Mononuclear cell (primary cell): ENCODE measurements at regions not wholly inside any gene's neighbourhood (a gene's known extent, or its start where the extent isn't known, plus 50 kb on each side); places are given as distances from the start of the nearest gene placed in this dataset.
"Not testable (repeated sequence)": the region's sequence is repeated elsewhere in the genome, so short reads cannot be mapped to it uniquely, and the experiment has no call there.

Experiments used
- H3K27me3 ChIP-seq: 2 replicates; pipeline ENCODE4 v1.6.0; 2011; ENCODE audit warnings: low read length, control low read depth; ENCODE audit not compliant: insufficient read depth
- H3K4me1 ChIP-seq: 2 replicates; pipeline ENCODE4 v1.5.1; 2011; ENCODE audit warnings: mild to moderate bottlenecking, low read length, control low read depth; ENCODE audit not compliant: insufficient read depth
- H3K4me3 ChIP-seq: 2 replicates; pipeline ENCODE4 v1.5.1; 2011; ENCODE audit warnings: mild to moderate bottlenecking, low read length, moderate library complexity
- H3K9me3 ChIP-seq: 2 replicates; pipeline ENCODE4 v1.5.1; 2011; ENCODE audit warnings: low read depth, mild to moderate bottlenecking, control low read depth, low read length

DNA sequence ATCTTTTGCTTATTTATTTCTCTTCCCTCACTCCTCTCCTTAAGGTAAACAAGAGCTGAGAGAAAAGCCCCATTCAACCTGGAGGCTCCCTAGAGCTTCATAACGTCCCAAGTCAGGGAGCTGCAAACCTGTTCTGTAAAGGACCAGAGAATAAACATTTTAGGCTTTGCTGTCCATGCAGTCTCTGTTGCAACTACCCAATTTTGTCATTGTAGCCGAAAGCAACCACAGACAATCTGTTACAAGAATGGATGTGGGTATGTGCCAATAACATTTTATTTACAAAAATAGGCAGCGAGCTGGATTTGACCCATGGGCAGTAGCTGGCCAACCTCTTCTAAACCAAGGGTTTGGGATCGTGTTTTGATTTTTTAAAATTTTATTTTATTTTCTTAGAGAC is 71.3 kb upstream of the TBL1X start:
- Histone ChIP-seq H3K27me3 (no peaks in the 10 kb centered on the region), H3K4me3 (no peak overlapping the region), H3K4me1 (peaks cover 32% of the 10 kb centered on the region), H3K9me3 (no peaks in the 10 kb centered on the region)

DNA sequence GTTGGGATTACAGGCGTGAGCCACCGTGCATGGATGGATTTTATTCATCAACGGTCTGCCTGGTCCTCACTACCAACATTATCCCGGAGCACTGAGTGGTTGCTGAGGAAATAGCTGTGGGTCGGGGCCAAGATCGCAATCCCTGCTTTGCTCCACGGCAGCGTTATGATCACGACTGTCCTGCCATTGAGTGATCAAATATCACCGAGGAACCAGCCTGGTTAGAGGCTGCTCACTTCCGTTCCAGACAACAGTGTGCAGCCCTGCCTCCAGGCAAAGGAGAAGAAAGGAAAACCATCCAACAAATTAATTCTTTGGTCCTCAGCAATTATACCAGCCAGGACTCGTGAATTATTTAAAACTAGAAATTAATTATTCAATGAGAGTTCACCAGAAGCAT is 70.6 kb upstream of the TBL1X start:
- Histone ChIP-seq H3K27me3 (no peaks in the 10 kb centered on the region), H3K4me3 (no peak overlapping the region), H3K9me3 (no peaks in the 10 kb centered on the region), H3K4me1 (peaks cover 32% of the 10 kb centered on the region)

DNA sequence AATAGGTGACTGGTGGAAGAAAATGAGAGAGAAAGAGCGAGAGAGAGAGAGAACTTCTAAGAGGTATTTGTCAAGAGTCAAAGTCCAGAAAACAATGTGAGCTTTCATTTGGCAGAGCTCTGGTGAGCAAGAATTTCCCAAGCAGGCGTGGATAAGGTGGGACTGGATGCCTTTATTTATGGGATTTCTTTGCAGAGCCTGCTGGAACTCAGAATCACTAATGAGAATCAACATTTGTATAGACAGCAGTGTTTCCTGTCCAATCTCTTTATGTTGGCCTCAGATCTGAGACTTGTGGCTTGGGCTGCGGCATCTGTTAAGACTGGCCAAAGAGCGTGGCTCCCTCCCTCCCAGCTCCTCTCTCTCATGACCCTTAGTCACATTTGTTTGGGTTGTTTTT is 67.9 kb upstream of the TBL1X start:
- Histone ChIP-seq H3K4me3 (no peak overlapping the region), H3K27me3 (no peaks in the 10 kb centered on the region), H3K4me1 (peaks cover 32% of the 10 kb centered on the region), H3K9me3 (no peaks in the 10 kb centered on the region)

DNA sequence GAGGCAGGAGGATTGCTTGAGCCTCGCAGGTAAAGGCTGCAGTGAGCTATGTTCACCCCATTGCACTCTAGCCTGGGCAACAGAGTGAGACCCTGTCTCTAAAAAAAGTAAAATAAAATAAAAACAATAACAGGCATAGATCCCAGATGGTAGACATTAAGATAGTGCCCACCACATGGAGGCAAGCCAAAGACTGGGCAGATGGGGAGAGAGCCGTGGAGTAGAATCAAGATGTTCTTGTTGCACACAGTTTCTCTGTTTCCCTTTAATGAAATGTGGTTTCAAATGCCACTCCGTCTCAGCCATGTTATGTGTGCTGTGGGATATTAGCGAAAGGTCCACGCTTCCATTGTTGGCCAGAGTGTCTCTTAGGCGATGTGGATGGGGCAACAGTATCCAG is 63.8 kb upstream of the TBL1X start:
- Histone ChIP-seq H3K4me3 (no peak overlapping the region), H3K4me1 (no peaks in the 10 kb centered on the region), H3K27me3 (no peaks in the 10 kb centered on the region), H3K9me3 (no peaks in the 10 kb centered on the region)

DNA sequence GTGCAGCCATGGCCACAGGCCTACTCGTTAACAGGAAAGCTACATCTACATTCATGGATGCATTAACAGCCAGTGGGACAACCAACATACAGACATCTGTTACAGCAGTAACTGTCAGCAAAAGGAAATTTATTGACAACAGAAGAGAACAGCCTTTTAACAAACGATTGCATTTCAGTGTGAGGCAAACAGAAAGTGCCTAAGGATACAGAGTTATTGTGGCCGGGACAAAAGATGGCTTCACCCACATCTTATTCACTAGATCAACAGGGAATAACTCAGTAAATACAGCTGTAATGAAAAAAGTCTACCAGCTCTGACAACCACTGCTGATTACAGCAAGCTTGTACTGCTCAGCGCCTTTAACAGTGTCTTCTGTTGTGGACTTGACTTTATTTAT is 61.5 kb upstream of the TBL1X start:
- no peak overlapping the region for H3K4me3 ChIP-seq
- no peaks in the 10 kb centered on the region for H3K4me1 ChIP-seq
- no peaks in the 10 kb centered on the region for H3K9me3 ChIP-seq
- H3K27me3 ChIP-seq = no peaks in the 10 kb centered on the region

DNA sequence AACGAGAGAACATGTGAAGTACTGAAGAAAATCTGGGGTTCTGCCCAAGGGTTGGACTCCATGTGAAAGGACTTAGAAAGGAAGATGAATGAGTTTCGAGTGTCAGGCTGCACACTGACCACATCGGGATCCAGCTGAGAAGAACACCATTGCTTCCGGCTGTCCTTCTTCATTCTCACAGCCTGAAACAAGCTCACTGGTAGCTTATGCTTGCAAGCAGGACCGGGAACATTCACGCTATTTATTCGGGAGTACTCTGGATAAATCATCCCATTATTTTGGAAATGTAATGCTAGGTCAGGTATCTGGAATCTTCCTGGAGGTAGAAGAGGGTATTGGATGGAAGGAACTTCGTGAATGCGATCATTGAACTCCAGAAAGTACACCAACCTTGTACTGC is 59.2 kb upstream of the TBL1X start:
- H3K27me3 ChIP-seq, H3K4me3 ChIP-seq, H3K4me1 ChIP-seq, H3K9me3 ChIP-seq: not testable (repeated sequence)

DNA sequence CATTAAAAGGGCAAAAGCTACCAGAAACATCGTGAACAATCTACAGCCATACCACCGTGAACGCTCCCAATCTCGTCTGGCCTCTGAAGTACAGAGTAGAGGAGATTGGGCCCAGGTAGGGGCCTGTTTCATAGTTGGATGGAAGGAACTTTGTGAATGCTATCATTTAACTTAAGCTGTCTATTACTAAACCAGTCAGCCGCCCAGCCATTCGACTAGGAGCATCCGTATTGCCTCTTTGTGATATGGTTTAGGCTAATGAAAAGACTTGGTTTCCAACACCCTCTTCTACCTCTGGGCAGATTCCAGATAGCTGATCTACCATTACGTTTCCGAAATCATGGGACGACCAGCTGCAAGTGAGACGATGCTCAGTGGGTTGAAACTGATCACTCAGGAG is 54.0 kb upstream of the TBL1X start:
- not testable (repeated sequence) for H3K4me1 ChIP-seq, H3K4me3 ChIP-seq, H3K27me3 ChIP-seq, H3K9me3 ChIP-seq

DNA sequence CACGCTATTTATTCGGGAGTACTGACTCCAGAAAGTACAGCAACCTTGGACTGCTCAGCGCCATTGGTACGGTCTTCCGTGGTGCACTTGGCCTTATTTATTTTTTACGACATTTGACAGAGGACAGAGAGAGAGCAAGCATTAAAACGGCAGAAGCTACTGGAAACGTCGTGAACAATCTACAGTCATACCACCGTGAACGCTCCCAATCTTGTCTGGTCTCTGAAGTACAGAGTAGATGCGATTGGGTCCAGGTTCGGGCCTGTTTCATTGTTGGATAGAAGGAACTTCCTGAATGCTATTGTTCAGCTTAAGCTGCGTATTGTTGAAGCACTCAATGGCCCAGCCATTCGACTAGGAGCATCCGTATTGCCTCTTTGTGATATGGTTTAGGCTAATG is 53.2 kb upstream of the TBL1X start:
- not testable (repeated sequence) for H3K4me1 ChIP-seq, H3K4me3 ChIP-seq, H3K9me3 ChIP-seq, H3K27me3 ChIP-seq

DNA sequence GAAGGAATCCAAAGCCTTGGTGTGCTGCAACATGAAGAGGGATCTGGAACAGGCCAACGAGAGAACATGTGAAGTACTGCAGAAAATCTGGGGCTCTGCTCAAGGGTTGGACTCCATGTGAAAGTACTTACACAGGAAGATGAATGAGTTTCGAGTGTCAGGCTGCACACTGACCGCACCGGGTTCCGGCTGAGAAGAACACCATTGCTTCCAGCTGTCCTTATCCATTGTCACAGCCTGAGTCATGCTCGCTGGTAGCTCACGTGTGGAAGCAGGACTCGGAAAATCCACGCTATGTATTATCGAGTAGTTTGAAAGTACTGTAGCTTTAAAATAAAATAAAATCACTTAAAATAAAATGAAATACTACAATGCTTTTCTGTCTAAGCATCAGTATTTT is 50.4 kb upstream of the TBL1X start:
- Histone ChIP-seq H3K27me3 (no peaks in the 10 kb centered on the region), H3K4me1 (peaks cover 6% of the 10 kb centered on the region)

More for the DNA sequence above, 50.4 kb upstream of the TBL1X start:
- H3K9me3 ChIP-seq = no peaks in the 10 kb centered on the region
- no peak overlapping the region for H3K4me3 ChIP-seq
